Progenitor cell of endocrine pancreas (in vitro differentiated cells): ENCODE measurements at regions not wholly inside any gene's neighbourhood (a gene's known extent, or its start where the extent isn't known, plus 50 kb on each side); places are given as distances from the start of the nearest gene placed in this dataset.

Experiments used
- DNase-seq: peaks from one replicate; pipeline ENCODE4 v3.0.0; 2021; ENCODE audit warnings: low spot score; ENCODE audit not compliant: unreplicated experiment
- H3K27ac Mint-ChIP-seq: 2 replicates; pipeline ENCODE4 v1.8.0; 2021; ENCODE audit warnings: mild to moderate bottlenecking, moderate library complexity, mixed read lengths
- H3K27me3 Mint-ChIP-seq: 2 replicates; pipeline ENCODE4 v1.8.0; 2021; ENCODE audit warnings: mixed read lengths
- H3K36me3 Mint-ChIP-seq: 2 replicates; pipeline ENCODE4 v1.8.0; 2022; ENCODE audit warnings: mixed read lengths; ENCODE audit not compliant: insufficient read depth
- H3K4me1 Mint-ChIP-seq: 2 replicates; pipeline ENCODE4 v1.8.0; 2021; ENCODE audit warnings: low read depth, mixed read lengths
- H3K4me3 Mint-ChIP-seq: 2 replicates; pipeline ENCODE4 v1.8.0; 2021; ENCODE audit warnings: low read depth, mild to moderate bottlenecking, moderate library complexity, mixed read lengths
- H3K9me3 Mint-ChIP-seq: 2 replicates; pipeline ENCODE4 v1.8.0; 2021; ENCODE audit warnings: low read depth, mixed read lengths
- TF ChIP-seq, protein P1 (sequence below): fragments of 200-600 bp; sonication (generic); IDR thresholded peaks from one replicate; pipeline ENCODE4 v1.5.0; 2021; ENCODE audit warnings: antibody characterized with exemption, mild to moderate bottlenecking; ENCODE audit not compliant: unreplicated experiment

DNA sequence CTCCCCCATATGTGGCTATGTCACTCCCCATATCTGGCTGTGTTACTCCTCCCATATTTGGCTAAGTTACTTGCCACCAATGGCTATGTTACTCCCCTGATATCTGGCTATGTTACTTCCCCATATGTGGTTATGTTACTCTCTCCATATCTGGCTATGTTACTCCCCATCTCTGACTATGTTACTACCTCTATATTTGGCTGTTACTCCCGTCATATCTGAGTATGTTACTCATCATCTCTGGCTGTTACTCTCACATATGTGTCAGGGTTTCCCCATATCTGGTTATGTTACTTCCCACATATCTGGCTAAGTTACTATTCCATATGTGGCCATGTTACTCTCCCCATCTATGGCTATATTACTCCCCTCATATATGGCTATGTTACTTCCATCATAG is 50.3 kb upstream of the MAP10 start:
- no peaks in the 10 kb centered on the region for H3K27me3 Mint-ChIP-seq
- no peak overlapping the region for H3K27ac Mint-ChIP-seq

More for the DNA sequence above, 50.3 kb upstream of the MAP10 start:
- Mint-ChIP-seq H3K9me3 (no peaks in the 10 kb centered on the region), H3K36me3 (no peaks in the 10 kb centered on the region), H3K4me1 (no peaks in the 10 kb centered on the region), H3K4me3 (no peak overlapping the region)
- TF ChIP-seq, protein P1, sequence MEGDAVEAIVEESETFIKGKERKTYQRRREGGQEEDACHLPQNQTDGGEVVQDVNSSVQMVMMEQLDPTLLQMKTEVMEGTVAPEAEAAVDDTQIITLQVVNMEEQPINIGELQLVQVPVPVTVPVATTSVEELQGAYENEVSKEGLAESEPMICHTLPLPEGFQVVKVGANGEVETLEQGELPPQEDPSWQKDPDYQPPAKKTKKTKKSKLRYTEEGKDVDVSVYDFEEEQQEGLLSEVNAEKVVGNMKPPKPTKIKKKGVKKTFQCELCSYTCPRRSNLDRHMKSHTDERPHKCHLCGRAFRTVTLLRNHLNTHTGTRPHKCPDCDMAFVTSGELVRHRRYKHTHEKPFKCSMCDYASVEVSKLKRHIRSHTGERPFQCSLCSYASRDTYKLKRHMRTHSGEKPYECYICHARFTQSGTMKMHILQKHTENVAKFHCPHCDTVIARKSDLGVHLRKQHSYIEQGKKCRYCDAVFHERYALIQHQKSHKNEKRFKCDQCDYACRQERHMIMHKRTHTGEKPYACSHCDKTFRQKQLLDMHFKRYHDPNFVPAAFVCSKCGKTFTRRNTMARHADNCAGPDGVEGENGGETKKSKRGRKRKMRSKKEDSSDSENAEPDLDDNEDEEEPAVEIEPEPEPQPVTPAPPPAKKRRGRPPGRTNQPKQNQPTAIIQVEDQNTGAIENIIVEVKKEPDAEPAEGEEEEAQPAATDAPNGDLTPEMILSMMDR = no peak
- no peak for DNase-seq
